ENCODE measurements at regions not wholly inside any gene's neighbourhood (a gene's known extent, or its start where the extent isn't known, plus 50 kb on each side); places are given as distances from the start of the nearest gene placed in this dataset.

GRCh38 chr2:220365023-220365422 lies 737.6 kb downstream of the SLC4A3 start:
- TF ChIP-seq POLR2A (IDR thresholded peaks at IDR 0.05): no peak
- TF ChIP-seq CTCF (IDR thresholded peaks at IDR 0.05): no peak
